BE2C (cell line): ENCODE measurements at regions not wholly inside any gene's neighbourhood (a gene's known extent, or its start where the extent isn't known, plus 50 kb on each side); places are given as distances from the start of the nearest gene placed in this dataset.

ENCODE experiments used
- DNase-seq: peaks from one replicate; pipeline ENCODE4 v3.0.0-alpha.2; 2020
- H3K27me3 ChIP-seq: fragments of 250-450 bp; sonication (Bioruptor Pico); 2 replicates; pipeline ENCODE4 v1.5.1; 2020; ENCODE audit warnings: mild to moderate bottlenecking
- H3K36me3 ChIP-seq: fragments of 250-450 bp; sonication (Bioruptor Pico); 2 replicates; pipeline ENCODE4 v1.5.1; 2020; ENCODE audit warnings: mild to moderate bottlenecking
- H3K4me1 ChIP-seq: fragments of 250-450 bp; sonication (Bioruptor Pico); 2 replicates; pipeline ENCODE4 v1.5.1; 2020
- H3K4me3 ChIP-seq: 2 replicates; pipeline ENCODE4 v1.5.1; 2011; ENCODE audit warnings: low read depth, low read length
- H3K9me3 ChIP-seq: fragments of 250-450 bp; sonication (Bioruptor Pico); 2 replicates; pipeline ENCODE4 v1.5.1; 2020
- CTCF ChIP-seq: IDR thresholded peaks from 2 replicates; pipeline ENCODE4 v1.5.1; 2012; ENCODE audit warnings: mild to moderate bottlenecking, low read depth, low read length

GRCh38 chr11:79931692-79932091, 490.9 kb upstream of the TENM4 start:
- no peak for DNase-seq
- no peak for TF ChIP-seq CTCF
- no peaks in the 10 kb centered on the region for H3K9me3 ChIP-seq
- H3K36me3 ChIP-seq, result no peaks in the 10 kb centered on the region
- no peaks in the 10 kb centered on the region for H3K4me1 ChIP-seq
- no peak overlapping the region for H3K4me3 ChIP-seq
- H3K27me3 ChIP-seq, result no peaks in the 10 kb centered on the region

GRCh38 chr11:79926707-79927106, 485.9 kb upstream of the TENM4 start:
- H3K4me3 ChIP-seq, result no peak overlapping the region

GRCh38 chr11:79925570-79925969, 484.7 kb upstream of the TENM4 start:
- Histone ChIP-seq H3K4me1 (no peaks in the 10 kb centered on the region), H3K36me3 (no peaks in the 10 kb centered on the region), H3K27me3 (no peaks in the 10 kb centered on the region), H3K9me3 (no peaks in the 10 kb centered on the region), H3K4me3 (no peak overlapping the region)
- TF ChIP-seq CTCF, result no peak
- DNase-seq, result no peak

More at GRCh38 chr11:79926707-79927106, 485.9 kb upstream of the TENM4 start:
- Histone ChIP-seq H3K4me1 (no peaks in the 10 kb centered on the region), H3K27me3 (no peaks in the 10 kb centered on the region), H3K36me3 (no peaks in the 10 kb centered on the region), H3K9me3 (no peaks in the 10 kb centered on the region)
- TF ChIP-seq CTCF, result no peak
- no peak for DNase-seq

GRCh38 chr11:79922641-79923040, 481.8 kb upstream of the TENM4 start:
- H3K36me3 ChIP-seq, result no peaks in the 10 kb centered on the region
- no peaks in the 10 kb centered on the region for H3K4me1 ChIP-seq
- no peak for TF ChIP-seq CTCF
- no peak overlapping the region for H3K4me3 ChIP-seq
- DNase-seq, result no peak
- H3K27me3 ChIP-seq, result no peaks in the 10 kb centered on the region
- H3K9me3 ChIP-seq, result no peaks in the 10 kb centered on the region

GRCh38 chr11:79920480-79920879, 479.6 kb upstream of the TENM4 start:
- Histone ChIP-seq H3K27me3 (no peaks in the 10 kb centered on the region), H3K4me1 (no peaks in the 10 kb centered on the region), H3K36me3 (no peaks in the 10 kb centered on the region), H3K9me3 (no peaks in the 10 kb centered on the region), H3K4me3 (no peak overlapping the region)
- TF ChIP-seq CTCF, result no peak
- DNase-seq, result no peak

GRCh38 chr11:79919350-79919749, 478.5 kb upstream of the TENM4 start:
- TF ChIP-seq CTCF, result no peak
- no peak for DNase-seq
- H3K27me3 ChIP-seq, result no peaks in the 10 kb centered on the region
- no peaks in the 10 kb centered on the region for H3K9me3 ChIP-seq
- no peak overlapping the region for H3K4me3 ChIP-seq
- H3K4me1 ChIP-seq, result no peaks in the 10 kb centered on the region
- H3K36me3 ChIP-seq, result no peaks in the 10 kb centered on the region
